ENCODE measurements at regions not wholly inside any gene's neighbourhood (a gene's known extent, or its start where the extent isn't known, plus 50 kb on each side); places are given as distances from the start of the nearest gene placed in this dataset.
"Not testable (repeated sequence)": the region's sequence is repeated elsewhere in the genome, so short reads cannot be mapped to it uniquely, and the experiment has no call there.

GRCh38 chr3:198137038-198137835, 177.2 kb downstream of the LMLN start:
- 68% methylated on average over 10 of the region's 12 CpGs for WGBS
- not testable (repeated sequence) for DNase-seq (ENCODE audit: low spot score); H3K36me3 ChIP-seq (ENCODE audit: control insufficient read depth in 4 of 4, insufficient read depth in 3 of 4, low read depth in 1 of 4, low read length in 3 of 4); H3K4me1 ChIP-seq (ENCODE audit: control insufficient read depth in 4 of 4, insufficient read depth in 4 of 4, low read length in 3 of 4); H3K27me3 ChIP-seq (ENCODE audit: control insufficient read depth in 4 of 4, insufficient read depth in 4 of 4, low read length in 3 of 4); H3K27ac ChIP-seq (ENCODE audit: low read depth in 1 of 2, low read length in 2 of 2); H3K4me3 ChIP-seq (ENCODE audit: low read depth in 1 of 3, low read length in 3 of 3); H3K9me3 ChIP-seq (ENCODE audit: control insufficient read depth in 4 of 4, low read length in 3 of 4); H3K9ac ChIP-seq (ENCODE audit: low read depth in 1 of 2, low read length in 2 of 2)

- 86% methylated on average over 7 of the region's 10 CpGs for WGBS
- H3K4me1 ChIP-seq (ENCODE audit: control insufficient read depth in 4 of 4, insufficient read depth in 4 of 4, low read length in 3 of 4); H3K4me3 ChIP-seq (ENCODE audit: low read depth in 1 of 3, low read length in 3 of 3); H3K36me3 ChIP-seq (ENCODE audit: control insufficient read depth in 4 of 4, insufficient read depth in 3 of 4, low read depth in 1 of 4, low read length in 3 of 4); H3K9me3 ChIP-seq (ENCODE audit: control insufficient read depth in 4 of 4, low read length in 3 of 4); H3K9ac ChIP-seq (ENCODE audit: low read depth in 1 of 2, low read length in 2 of 2); H3K27me3 ChIP-seq (ENCODE audit: control insufficient read depth in 4 of 4, insufficient read depth in 4 of 4, low read length in 3 of 4); H3K27ac ChIP-seq (ENCODE audit: low read depth in 1 of 2, low read length in 2 of 2); DNase-seq (ENCODE audit: low spot score): not testable (repeated sequence)
These were observed 178.2 kb downstream of the LMLN start for GRCh38 chr3:198138205-198138604.

- not testable (repeated sequence) for H3K9ac ChIP-seq (ENCODE audit: low read depth in 1 of 2, low read length in 2 of 2); H3K9me3 ChIP-seq (ENCODE audit: control insufficient read depth in 4 of 4, low read length in 3 of 4); H3K4me1 ChIP-seq (ENCODE audit: control insufficient read depth in 4 of 4, insufficient read depth in 4 of 4, low read length in 3 of 4); H3K27me3 ChIP-seq (ENCODE audit: control insufficient read depth in 4 of 4, insufficient read depth in 4 of 4, low read length in 3 of 4); DNase-seq (ENCODE audit: low spot score); H3K36me3 ChIP-seq (ENCODE audit: control insufficient read depth in 4 of 4, insufficient read depth in 3 of 4, low read depth in 1 of 4, low read length in 3 of 4); H3K27ac ChIP-seq (ENCODE audit: low read depth in 1 of 2, low read length in 2 of 2); H3K4me3 ChIP-seq (ENCODE audit: low read depth in 1 of 3, low read length in 3 of 3)
- WGBS = 47% methylated on average over 4 of the region's 4 CpGs
These were observed 179.0 kb downstream of the LMLN start for GRCh38 chr3:198139037-198139436.

DNA sequence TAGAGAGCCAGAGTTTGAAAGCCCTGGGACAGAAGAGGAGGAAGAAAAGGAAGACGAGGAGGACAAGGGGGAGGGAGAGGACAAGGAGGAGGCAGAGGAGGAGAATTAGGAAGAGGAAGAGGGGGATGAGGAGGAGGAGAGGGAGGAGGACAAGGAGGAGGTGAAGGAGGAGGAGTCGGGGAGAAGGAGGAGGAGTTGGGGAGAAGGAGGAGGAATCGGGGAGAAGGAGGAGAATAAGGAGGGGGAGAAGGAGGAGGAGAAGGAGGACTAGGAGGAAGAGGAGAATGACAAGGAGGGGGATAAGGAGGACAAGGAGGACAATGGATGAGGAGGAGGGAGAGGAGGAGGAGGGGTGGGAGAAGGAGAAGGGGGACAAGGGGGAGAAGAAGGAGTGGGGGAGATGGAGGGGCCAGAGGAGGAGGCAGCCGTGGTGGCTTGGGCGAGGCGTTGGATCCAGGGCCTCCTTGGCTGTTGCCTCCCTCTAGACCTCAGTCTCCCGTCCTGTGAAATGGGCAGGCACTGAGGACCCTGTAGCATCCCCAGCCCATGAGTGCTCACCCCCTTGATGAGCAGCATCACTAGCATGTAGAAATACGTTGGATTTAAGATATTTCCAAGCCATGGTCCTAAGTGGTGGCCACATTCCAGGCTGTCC, 179.6 kb downstream of the LMLN start:
- H3K4me1 ChIP-seq (ENCODE audit: control insufficient read depth in 4 of 4, insufficient read depth in 4 of 4, low read length in 3 of 4); H3K27me3 ChIP-seq (ENCODE audit: control insufficient read depth in 4 of 4, insufficient read depth in 4 of 4, low read length in 3 of 4); H3K9me3 ChIP-seq (ENCODE audit: control insufficient read depth in 4 of 4, low read length in 3 of 4); H3K4me3 ChIP-seq (ENCODE audit: low read depth in 1 of 3, low read length in 3 of 3); H3K36me3 ChIP-seq (ENCODE audit: control insufficient read depth in 4 of 4, insufficient read depth in 3 of 4, low read depth in 1 of 4, low read length in 3 of 4); H3K9ac ChIP-seq (ENCODE audit: low read depth in 1 of 2, low read length in 2 of 2); DNase-seq (ENCODE audit: low spot score); H3K27ac ChIP-seq (ENCODE audit: low read depth in 1 of 2, low read length in 2 of 2): not testable (repeated sequence)
- 66% methylated on average over 8 of the region's 8 CpGs for WGBS

- not testable (repeated sequence) for H3K9ac ChIP-seq (ENCODE audit: low read depth in 1 of 2, low read length in 2 of 2); H3K36me3 ChIP-seq (ENCODE audit: control insufficient read depth in 4 of 4, insufficient read depth in 3 of 4, low read depth in 1 of 4, low read length in 3 of 4); H3K27me3 ChIP-seq (ENCODE audit: control insufficient read depth in 4 of 4, insufficient read depth in 4 of 4, low read length in 3 of 4); H3K9me3 ChIP-seq (ENCODE audit: control insufficient read depth in 4 of 4, low read length in 3 of 4); H3K4me1 ChIP-seq (ENCODE audit: control insufficient read depth in 4 of 4, insufficient read depth in 4 of 4, low read length in 3 of 4); H3K4me3 ChIP-seq (ENCODE audit: low read depth in 1 of 3, low read length in 3 of 3); DNase-seq (ENCODE audit: low spot score); H3K27ac ChIP-seq (ENCODE audit: low read depth in 1 of 2, low read length in 2 of 2)
- 80% methylated on average over 11 of the region's 15 CpGs for WGBS
These were observed 183.5 kb downstream of the LMLN start for GRCh38 chr3:198143300-198144137.

DNA sequence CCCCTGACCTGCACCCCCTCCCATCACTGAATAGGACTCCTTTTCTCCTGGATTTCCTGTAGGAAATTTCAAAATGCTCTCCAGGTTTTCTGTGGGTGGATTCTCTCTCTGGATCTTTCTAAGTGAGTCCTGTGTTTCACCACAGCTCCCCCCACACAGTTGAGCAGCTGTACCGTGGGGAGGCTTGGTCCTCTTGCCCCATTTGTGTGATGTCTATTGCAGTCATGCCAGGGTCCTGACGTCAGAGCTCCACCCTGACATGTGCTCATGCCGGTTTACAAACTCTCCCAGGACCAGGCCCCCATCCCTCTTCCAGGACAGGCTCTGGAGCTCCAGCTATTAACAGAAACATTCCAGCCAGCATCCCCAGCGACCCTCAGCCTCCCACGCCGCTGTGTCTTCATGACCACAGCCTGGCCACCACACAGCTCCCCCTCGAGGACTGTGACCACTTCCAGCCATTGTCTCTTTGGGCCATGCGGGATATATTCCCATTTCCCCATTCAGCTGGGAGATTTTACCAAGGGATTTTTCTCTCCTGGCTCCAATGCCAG, 185.3 kb downstream of the LMLN start:
- DNase-seq (ENCODE audit: low spot score); H3K9ac ChIP-seq (ENCODE audit: low read depth in 1 of 2, low read length in 2 of 2); H3K27ac ChIP-seq (ENCODE audit: low read depth in 1 of 2, low read length in 2 of 2); H3K4me1 ChIP-seq (ENCODE audit: control insufficient read depth in 4 of 4, insufficient read depth in 4 of 4, low read length in 3 of 4); H3K4me3 ChIP-seq (ENCODE audit: low read depth in 1 of 3, low read length in 3 of 3); H3K27me3 ChIP-seq (ENCODE audit: control insufficient read depth in 4 of 4, insufficient read depth in 4 of 4, low read length in 3 of 4); H3K9me3 ChIP-seq (ENCODE audit: control insufficient read depth in 4 of 4, low read length in 3 of 4); H3K36me3 ChIP-seq (ENCODE audit: control insufficient read depth in 4 of 4, insufficient read depth in 3 of 4, low read depth in 1 of 4, low read length in 3 of 4): not testable (repeated sequence)
- 61% methylated on average over 3 of the region's 8 CpGs for WGBS

- WGBS = 84% methylated on average over 4 of the region's 5 CpGs
- H3K4me3 ChIP-seq (ENCODE audit: low read depth in 1 of 3, low read length in 3 of 3); DNase-seq (ENCODE audit: low spot score); H3K36me3 ChIP-seq (ENCODE audit: control insufficient read depth in 4 of 4, insufficient read depth in 3 of 4, low read depth in 1 of 4, low read length in 3 of 4); H3K4me1 ChIP-seq (ENCODE audit: control insufficient read depth in 4 of 4, insufficient read depth in 4 of 4, low read length in 3 of 4); H3K9ac ChIP-seq (ENCODE audit: low read depth in 1 of 2, low read length in 2 of 2); H3K9me3 ChIP-seq (ENCODE audit: control insufficient read depth in 4 of 4, low read length in 3 of 4); H3K27ac ChIP-seq (ENCODE audit: low read depth in 1 of 2, low read length in 2 of 2); H3K27me3 ChIP-seq (ENCODE audit: control insufficient read depth in 4 of 4, insufficient read depth in 4 of 4, low read length in 3 of 4): not testable (repeated sequence)
These were observed 186.1 kb downstream of the LMLN start for GRCh38 chr3:198146070-198146469.

- H3K36me3 ChIP-seq (ENCODE audit: control insufficient read depth in 4 of 4, insufficient read depth in 3 of 4, low read depth in 1 of 4, low read length in 3 of 4); H3K9me3 ChIP-seq (ENCODE audit: control insufficient read depth in 4 of 4, low read length in 3 of 4); H3K9ac ChIP-seq (ENCODE audit: low read depth in 1 of 2, low read length in 2 of 2); DNase-seq (ENCODE audit: low spot score); H3K4me3 ChIP-seq (ENCODE audit: low read depth in 1 of 3, low read length in 3 of 3); H3K27me3 ChIP-seq (ENCODE audit: control insufficient read depth in 4 of 4, insufficient read depth in 4 of 4, low read length in 3 of 4); H3K27ac ChIP-seq (ENCODE audit: low read depth in 1 of 2, low read length in 2 of 2); H3K4me1 ChIP-seq (ENCODE audit: control insufficient read depth in 4 of 4, insufficient read depth in 4 of 4, low read length in 3 of 4): not testable (repeated sequence)
- 80% methylated on average over 8 of the region's 9 CpGs for WGBS
These were observed 186.6 kb downstream of the LMLN start for GRCh38 chr3:198146559-198147164.
